ENCODE measurements at regions not wholly inside any gene's neighbourhood (a gene's known extent, or its start where the extent isn't known, plus 50 kb on each side); places are given as distances from the start of the nearest gene placed in this dataset.

GRCh38 chr13:44219577-44220548, 153.8 kb upstream of the SERP2 start:
- H2BK5ac ChIP-seq (ENCODE audit: low read depth, low read length) = no peak overlapping the region
- no peak overlapping the region for H3K14ac ChIP-seq (ENCODE audit: insufficient read length)
- H2AFZ ChIP-seq (ENCODE audit: low read length) = no peak overlapping the region
- H3K56ac ChIP-seq (replicated peaks; ENCODE audit: insufficient read length, low read depth, low read length) = no peak overlapping the region
- no peak overlapping the region for H4K5ac ChIP-seq (ENCODE audit: insufficient read length, low read depth, low read length)
- POLR2A ChIA-PET (ENCODE audit: partially characterized antibody) = interaction anchor here (0.6 kb wide), 1 partner anchor 99 kb away, joined by 3 read pairs; no protein-coding TSS in a partner anchor
- no peak overlapping the region for H3K23ac ChIP-seq (ENCODE audit: insufficient read length)
- H3K27ac ChIP-seq (ENCODE audit: low read depth, low read length) = no peak overlapping the region
- no peak overlapping the region for H3K18ac ChIP-seq (ENCODE audit: extremely low read depth, low read length)
- H2BK20ac ChIP-seq (ENCODE audit: low read length) = no peak overlapping the region
- no peak for FAIRE-seq
- no peaks in the 10 kb centered on the region for H3K79me1 ChIP-seq (ENCODE audit: low read depth, low read length)
- H4K20me1 ChIP-seq (replicated peaks in 1 of 2; ENCODE audit: control insufficient read depth in 1 of 2, insufficient read depth in 2 of 2, low read length in 2 of 2) = no peaks in the 10 kb centered on the region
- H2BK15ac ChIP-seq (ENCODE audit: low read length) = no peak overlapping the region
- no peaks in the 10 kb centered on the region for H3K23me2 ChIP-seq (ENCODE audit: low read depth, low read length)
- H3K27me3 ChIP-seq (replicated peaks in 1 of 4; ENCODE audit: control insufficient read depth in 3 of 4, extremely low read depth in 1 of 4, insufficient read depth in 3 of 4, low read length in 3 of 4) = no peaks in the 10 kb centered on the region
- H3K4me1 ChIP-seq (replicated peaks in 1 of 4; ENCODE audit: control insufficient read depth in 3 of 4, insufficient read depth in 4 of 4, low read length in 3 of 4) = no peaks in the 10 kb centered on the region; a peak in 1 of 7 replicates
- no peaks in the 10 kb centered on the region for H3K9me3 ChIP-seq (ENCODE audit: insufficient read depth in 2 of 2, low read depth in 1 of 2, low read length in 1 of 2)
- no peak overlapping the region for H2AK5ac ChIP-seq (ENCODE audit: low read depth, low read length)
- no peak overlapping the region for H3K4me2 ChIP-seq (ENCODE audit: insufficient read depth in 1 of 2, low read depth in 2 of 2, low read length in 2 of 2)
- no peaks in the 10 kb centered on the region for H3K79me2 ChIP-seq (ENCODE audit: control insufficient read depth in 1 of 2, insufficient read depth in 2 of 2, low read length in 2 of 2)
- CTCF ChIA-PET (ENCODE audit: partially characterized antibody) = interaction anchor here (1.0 to 2.5 kb wide), 3 partner anchors 23 to 238 kb away, joined by 3 to 10 read pairs (median 4); no protein-coding TSS in a partner anchor
- H4K8ac ChIP-seq (ENCODE audit: extremely low read depth, insufficient read depth, low read length) = no peak overlapping the region
- H3K36me3 ChIP-seq (ENCODE audit: control insufficient read depth in 2 of 4, insufficient read depth in 4 of 4, low read length in 3 of 4) = no peaks in the 10 kb centered on the region
- no peak overlapping the region for H4K91ac ChIP-seq (replicated peaks; ENCODE audit: insufficient read length, low read length)
- H3K9ac ChIP-seq (replicated peaks in 1 of 4; ENCODE audit: extremely low read depth in 1 of 4, low read depth in 3 of 4, low read length in 3 of 4) = no peak overlapping the region
- H2BK12ac ChIP-seq (ENCODE audit: low read depth, low read length) = no peak overlapping the region
- no peak overlapping the region for H3K4ac ChIP-seq (replicated peaks; ENCODE audit: insufficient read length, low read depth, low read length)
- DNase-seq (ENCODE audit: low read depth in 1 of 2, low spot score in 2 of 2) = no peak
- 91% methylated on average over 13 of the region's 13 CpGs; no CpG with 5 or more reads in 1 of the 2 experiments for WGBS, 2 experiments (ENCODE audit: extremely low coverage in 1 of 2, insufficient coverage in 1 of 2, insufficient read length in 1 of 2, insufficient replicate concordance in 2 of 2, low coverage in 1 of 2, low lambda C conversion rate in 2 of 2, missing lambda C conversion rate in 1 of 2)
- H3K4me3 ChIP-seq (ENCODE audit: extremely low read depth in 1 of 4, insufficient read depth in 2 of 4, low read depth in 3 of 4, low read length in 4 of 4) = no peak overlapping the region
- H2BK120ac ChIP-seq (replicated peaks; ENCODE audit: low read depth, low read length) = no peak overlapping the region
- TF ChIP-seq NRF1 (IDR thresholded peaks at IDR 0.05; ENCODE audit: low read depth, low read length) = no peak
- no peak for TF ChIP-seq TAF1 (IDR thresholded peaks at IDR 0.05; ENCODE audit: low read depth, low read length)
- no peak for TF ChIP-seq GTF2F1 (IDR thresholded peaks at IDR 0.05; ENCODE audit: borderline replicate concordance, low read depth, low read length)
- TF ChIP-seq CBX5 (IDR thresholded peaks at IDR 0.05; ENCODE audit: low read depth, low read length) = no peak
- no peak for TF ChIP-seq SIN3A (conservative IDR thresholded peaks at IDR 0.05 in 1 of 2, IDR thresholded peaks at IDR 0.05 in 1 of 2; ENCODE audit: low read depth in 1 of 2, low read length in 2 of 2)
- no peak for TF ChIP-seq POLR2AphosphoS5 (IDR thresholded peaks at IDR 0.05; ENCODE audit: low read depth, low read length)
- TF ChIP-seq YY1 (IDR thresholded peaks at IDR 0.05; ENCODE audit: low read depth, low read length) = no peak
- no peak for TF ChIP-seq CHD2 (IDR thresholded peaks at IDR 0.05; ENCODE audit: low read length)
- TF ChIP-seq EZH2 (IDR thresholded peaks at IDR 0.05; ENCODE audit: low read depth, low read length, severe bottlenecking) = no peak
- no peak for TF ChIP-seq SAP30 (IDR thresholded peaks at IDR 0.05; ENCODE audit: insufficient read depth, insufficient replicate concordance, low read length)
- no peak for TF ChIP-seq TCF12 (IDR thresholded peaks at IDR 0.05; ENCODE audit: low read depth, low read length)
- TF ChIP-seq SUZ12 (IDR thresholded peaks at IDR 0.05; ENCODE audit: low read length) = no peak
- no peak for TF ChIP-seq CBX8 (IDR thresholded peaks at IDR 0.05; ENCODE audit: borderline replicate concordance, low read depth, low read length)
